22Rv1 (cell line): ENCODE measurements at regions not wholly inside any gene's neighbourhood (a gene's known extent, or its start where the extent isn't known, plus 50 kb on each side); places are given as distances from the start of the nearest gene placed in this dataset.

ENCODE experiments used
- H3K27ac ChIP-seq: fragments of 450-650 bp; 2 replicates; pipeline ENCODE4 v1.5.1; 2017
- CTCF ChIP-seq: fragments of 450-650 bp; IDR thresholded peaks from 2 replicates; pipeline ENCODE4 v1.5.1; 2017; ENCODE audit warnings: mild to moderate bottlenecking
- ZFX ChIP-seq: fragments of 450-650 bp; IDR thresholded peaks from 2 replicates; pipeline ENCODE4 v1.6.1; 2017; ENCODE audit warnings: antibody characterized with exemption, borderline replicate concordance

GRCh38 chr18:78519394-78520062, 460.1 kb upstream of the SALL3 start:
- no peak overlapping the region for H3K27ac ChIP-seq
- no peak for TF ChIP-seq ZFX
- no peak for TF ChIP-seq CTCF

GRCh38 chr18:78521136-78521535, 458.5 kb upstream of the SALL3 start:
- TF ChIP-seq ZFX (no peak), CTCF (no peak)
- no peak overlapping the region for H3K27ac ChIP-seq

GRCh38 chr18:78521744-78522143, 457.9 kb upstream of the SALL3 start:
- no peak overlapping the region for H3K27ac ChIP-seq
- TF ChIP-seq CTCF (no peak), ZFX (no peak)

GRCh38 chr18:78522507-78522906, 457.1 kb upstream of the SALL3 start:
- TF ChIP-seq CTCF (no peak), ZFX (no peak)
- no peak overlapping the region for H3K27ac ChIP-seq

GRCh38 chr18:78523850-78524249, 455.8 kb upstream of the SALL3 start:
- H3K27ac ChIP-seq, result no peak overlapping the region
- no peak for TF ChIP-seq CTCF
- no peak for TF ChIP-seq ZFX

GRCh38 chr18:78525366-78526111, 454.1 kb upstream of the SALL3 start:
- no peak for TF ChIP-seq CTCF
- TF ChIP-seq ZFX, result no peak
- no peak overlapping the region for H3K27ac ChIP-seq

GRCh38 chr18:78526275-78526674, 453.3 kb upstream of the SALL3 start:
- TF ChIP-seq CTCF (no peak), ZFX (no peak)
- no peak overlapping the region for H3K27ac ChIP-seq
